HT1080 (cell line): ENCODE measurements at regions not wholly inside any gene's neighbourhood (a gene's known extent, or its start where the extent isn't known, plus 50 kb on each side); places are given as distances from the start of the nearest gene placed in this dataset.

Experiments
- DNase-seq: peaks from one replicate; pipeline ENCODE4 v3.0.0-alpha.2; 2015; ENCODE audit warnings: low read depth

DNA sequence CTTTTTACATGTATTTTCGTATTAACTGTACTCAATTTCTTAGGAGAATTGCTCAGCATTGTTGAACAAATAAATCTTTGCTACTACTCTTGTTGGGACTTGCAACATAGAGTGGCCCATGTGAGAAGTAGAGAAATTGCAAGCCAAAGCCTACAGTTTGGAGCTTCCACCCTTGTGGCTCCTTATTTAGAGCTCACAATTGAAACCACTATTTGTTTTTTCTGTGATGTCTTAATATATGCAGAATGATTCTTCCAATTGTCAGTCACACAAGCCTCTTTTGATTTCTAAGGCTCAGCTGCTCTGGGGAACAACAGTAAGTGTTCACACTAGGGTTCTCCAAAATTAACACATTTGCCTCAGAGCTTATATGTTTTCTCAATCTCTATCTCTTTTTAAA lies 60.2 kb upstream of the GALNT13 start:
- no peak for DNase-seq

DNA sequence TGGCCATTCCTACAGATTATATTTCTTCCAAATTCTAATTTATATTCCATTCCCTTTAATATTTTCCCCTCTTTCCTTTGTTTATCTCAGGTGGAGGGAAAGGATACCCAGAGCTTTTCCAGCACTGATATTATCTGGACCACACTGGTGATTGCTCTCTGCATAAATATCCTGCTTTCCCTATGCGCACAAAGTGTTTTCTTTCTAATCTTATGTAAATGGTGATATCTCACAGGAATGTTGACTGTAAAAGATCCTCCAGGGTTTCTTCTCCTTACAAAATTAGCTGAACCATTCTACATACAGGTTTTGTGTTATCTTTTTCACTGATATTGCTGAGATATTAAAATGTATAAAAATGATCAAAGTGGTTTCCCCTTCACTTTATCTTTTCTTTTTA lies 59.1 kb upstream of the GALNT13 start:
- DNase-seq: no peak

DNA sequence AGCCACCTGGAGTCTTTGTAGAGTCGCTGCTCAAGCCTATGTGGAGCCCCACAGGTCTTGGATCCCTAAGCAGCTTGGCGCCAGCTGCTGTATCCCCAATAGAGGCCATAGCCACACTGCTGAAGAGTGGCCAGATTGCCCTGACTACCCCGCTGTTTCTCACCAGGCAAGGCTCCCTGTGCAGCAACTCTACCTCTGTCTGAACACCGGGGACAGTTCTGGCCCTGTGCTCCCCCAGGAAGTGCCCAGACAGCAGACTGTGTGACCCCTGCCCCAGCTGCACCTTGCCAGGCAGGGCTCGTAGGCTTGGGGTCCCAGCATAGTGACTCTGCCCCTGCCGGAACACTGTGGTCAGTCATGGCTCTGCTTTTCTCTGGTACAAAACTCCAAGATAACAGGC lies 53.5 kb upstream of the GALNT13 start:
- DNase-seq: no peak

DNA sequence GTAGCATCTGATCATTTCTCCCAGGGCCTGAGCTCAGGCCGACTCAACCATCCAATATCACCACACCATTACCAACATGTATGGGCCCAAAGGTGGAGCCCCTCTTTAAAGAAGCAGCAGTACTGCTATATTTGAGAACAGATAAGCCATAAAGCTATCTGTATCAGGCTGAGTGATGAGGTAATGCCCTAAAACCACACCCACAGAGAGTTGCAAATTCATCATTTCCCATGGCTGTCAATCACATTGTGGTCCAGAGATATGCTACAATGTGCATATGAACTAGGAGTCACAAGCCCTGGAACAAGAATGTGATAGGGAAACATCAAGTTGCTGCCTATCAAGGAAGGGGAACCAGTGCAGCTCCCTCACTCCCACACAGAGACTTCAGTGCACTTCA lies 52.6 kb upstream of the GALNT13 start:
- DNase-seq: no peak

GRCh38 chr2:153819501-153819900 lies 52.2 kb upstream of the GALNT13 start:
- DNase-seq: peak; percentile 8
